Aorta (tissue), 5 donors: ENCODE measurements at regions not wholly inside any gene's neighbourhood (a gene's known extent, or its start where the extent isn't known, plus 50 kb on each side); places are given as distances from the start of the nearest gene placed in this dataset.
"Not testable (repeated sequence)": the region's sequence is repeated elsewhere in the genome, so short reads cannot be mapped to it uniquely, and the experiment has no call there.

Source experiments
- ATAC-seq: fragments of 200-7000 bp; cut with Tn5 transposase; one replicate; pipeline ENCODE4 v1.9.1; 2022; ENCODE audit warnings: moderate library complexity; ENCODE audit not compliant: low FRiP score
- DNase-seq, 2 donors: peaks; one replicate each; pipeline ENCODE4 v3.0.0-alpha.2; 2020
- H3K27ac ChIP-seq, 2 donors: one replicate each; pipeline ENCODE4 v1.5.1; 2013; ENCODE audit warnings: low read length in 2 of 2, mild to moderate bottlenecking in 2 of 2, moderate library complexity in 2 of 2, control low read depth in 1 of 2, inconsistent platforms in 1 of 2, low read depth in 1 of 2
- H3K27me3 ChIP-seq, 2 donors: one replicate each; pipeline ENCODE4 v1.6.1; 2013; ENCODE audit warnings: control low read depth in 1 of 2, low read length in 1 of 2, mild to moderate bottlenecking in 1 of 2, moderate library complexity in 1 of 2; ENCODE audit not compliant: insufficient read depth in 2 of 2, control insufficient read depth in 1 of 2
- H3K36me3 ChIP-seq, 2 donors: one replicate each; pipeline ENCODE4 v1.6.1; 2013; ENCODE audit warnings: control low read depth in 1 of 2, low read length in 1 of 2, mild to moderate bottlenecking in 1 of 2; ENCODE audit not compliant: insufficient read depth in 2 of 2, control insufficient read depth in 1 of 2
- H3K4me1 ChIP-seq, 2 donors: one replicate each; pipeline ENCODE4 v1.6.1; 2013; ENCODE audit warnings: low read length in 2 of 2, control low read depth in 1 of 2, mild to moderate bottlenecking in 1 of 2, moderate library complexity in 1 of 2; ENCODE audit not compliant: insufficient read depth in 2 of 2, control insufficient read depth in 1 of 2
- H3K4me3 ChIP-seq, 2 donors: one replicate each; pipeline ENCODE4 v1.5.1; 2013; ENCODE audit warnings: low read length in 2 of 2, control low read depth in 1 of 2, mild to moderate bottlenecking in 1 of 2
- H3K9me3 ChIP-seq: one replicate; pipeline ENCODE4 v1.6.1; 2013; ENCODE audit warnings: mild to moderate bottlenecking, low read length; ENCODE audit not compliant: control insufficient read depth
- WGBS, 2 donors: extraction: QIAGEN DNeasy Blood & Tissue Kit; methylation state at CpG; one replicate each; pipeline ENCODE4 v1.1.7; 2013; 5-methylcytosine and 5-hydroxymethylcytosine counted together
- intact Hi-C, 2 donors: fragments of 100-400 bp; cut with DNase I; formaldehyde crosslinking; loops; one replicate each; pipeline versions ENCODE4 v1.14.2 to v1.15.0; 2022
- donor health status: healthy with polysubstance abuse.
- donor health status: Bipolar disorder and iron deficiency.
- donor health status: DM: no; HTN: no; CAD: no.
- donor health status: DM: no; HTN: no; CAD: no.
- donor health status: DM: yes; HTN: yes; CAD: no.

- no peak overlapping the region for H3K27ac ChIP-seq
- WGBS, 2 donors: 69 to 71% methylated on average over 3 of the region's 3 CpGs
- no peak overlapping the region for H3K4me3 ChIP-seq
- H3K9me3 ChIP-seq: no peaks in the 10 kb centered on the region
- intact Hi-C loops: no loop called here
- no peaks in the 10 kb centered on the region for H3K4me1 ChIP-seq
- no peak for ATAC-seq
- no peaks in the 10 kb centered on the region for H3K27me3 ChIP-seq
- H3K36me3 ChIP-seq: no peaks in the 10 kb centered on the region
- no peak for DNase-seq
Observed at GRCh38 chr11:112658431-112658878, 302.8 kb upstream of the NCAM1 start.

GRCh38 chr11:112661146-112661545 is 300.1 kb upstream of the NCAM1 start:
- intact Hi-C loops: no loop called here
- Histone ChIP-seq H3K4me1 (no peaks in the 10 kb centered on the region), H3K4me3 (no peak overlapping the region), H3K9me3 (no peaks in the 10 kb centered on the region), H3K27ac (no peak overlapping the region), H3K27me3 (no peaks in the 10 kb centered on the region), H3K36me3 (no peaks in the 10 kb centered on the region)
- DNase-seq (no peak), ATAC-seq (no peak)
- WGBS, 2 donors: 81 to 87% methylated on average over 1 of the region's 1 CpG

- Histone ChIP-seq H3K4me1 (no peaks in the 10 kb centered on the region), H3K4me3 (no peak overlapping the region), H3K27me3 (no peaks in the 10 kb centered on the region), H3K36me3 (no peaks in the 10 kb centered on the region), H3K27ac (no peak overlapping the region), H3K9me3 (peaks cover 1% of the 10 kb centered on the region)
- intact Hi-C loops: no loop called here
- DNase-seq (no peak), ATAC-seq (no peak)
- 93 to 96% methylated on average over 4 of the region's 4 CpGs for WGBS, 2 donors
Observed at GRCh38 chr11:112661571-112661970, 299.6 kb upstream of the NCAM1 start.

GRCh38 chr11:112662554-112662953 is 298.7 kb upstream of the NCAM1 start:
- 92 to 97% methylated on average over 2 of the region's 2 CpGs for WGBS, 2 donors
- H3K27me3 ChIP-seq: no peaks in the 10 kb centered on the region
- ATAC-seq: no peak

GRCh38 chr11:112663947-112664634 is 297.1 kb upstream of the NCAM1 start:
- 86 to 88% methylated on average over 4 of the region's 4 CpGs for WGBS, 2 donors
- ATAC-seq (no peak), DNase-seq (no peak)
- Histone ChIP-seq H3K27ac (no peak overlapping the region), H3K9me3 (peaks cover 1% of the 10 kb centered on the region), H3K4me1 (no peaks in the 10 kb centered on the region), H3K27me3 (no peaks in the 10 kb centered on the region), H3K4me3 (no peak overlapping the region), H3K36me3 (no peaks in the 10 kb centered on the region)
- intact Hi-C loops: no loop called here

More at GRCh38 chr11:112662554-112662953, 298.7 kb upstream of the NCAM1 start:
- intact Hi-C loops: no loop called here
- H3K4me3 ChIP-seq: no peak overlapping the region
- no peaks in the 10 kb centered on the region for H3K4me1 ChIP-seq
- no peak for DNase-seq
- no peaks in the 10 kb centered on the region for H3K36me3 ChIP-seq
- H3K27ac ChIP-seq: no peak overlapping the region
- peaks cover 1% of the 10 kb centered on the region for H3K9me3 ChIP-seq

GRCh38 chr11:112665291-112665690 is 295.9 kb upstream of the NCAM1 start:
- Histone ChIP-seq H3K36me3 (no peaks in the 10 kb centered on the region), H3K4me3 (no peak overlapping the region), H3K9me3 (peaks cover 1% of the 10 kb centered on the region), H3K4me1 (no peaks in the 10 kb centered on the region), H3K27me3 (no peaks in the 10 kb centered on the region), H3K27ac (no peak overlapping the region)
- 70 to 75% methylated on average over 2 of the region's 2 CpGs for WGBS, 2 donors
- ATAC-seq (no peak), DNase-seq (no peak)
- intact Hi-C loops: no loop called here

GRCh38 chr11:112666253-112666652 is 295.0 kb upstream of the NCAM1 start:
- intact Hi-C loops: no loop called here
- 93% methylated on average over 1 of the region's 1 CpG for WGBS, 2 donors

GRCh38 chr11:112670806-112671570 is 290.2 kb upstream of the NCAM1 start:
- no peak overlapping the region for H3K4me3 ChIP-seq
- H3K4me1 ChIP-seq: no peaks in the 10 kb centered on the region
- WGBS, 2 donors: 78 to 84% methylated on average over 7 of the region's 7 CpGs
- intact Hi-C loops: no loop called here
- peaks cover 1% of the 10 kb centered on the region for H3K9me3 ChIP-seq
- no peak overlapping the region for H3K27ac ChIP-seq
- DNase-seq (no peak), ATAC-seq (peak; percentile 22)
- no peaks in the 10 kb centered on the region for H3K36me3 ChIP-seq
- no peaks in the 10 kb centered on the region for H3K27me3 ChIP-seq

More at GRCh38 chr11:112666253-112666652, 295.0 kb upstream of the NCAM1 start:
- H3K9me3 ChIP-seq: peaks cover 1% of the 10 kb centered on the region
- DNase-seq (no peak), ATAC-seq (no peak)
- H3K36me3 ChIP-seq: no peaks in the 10 kb centered on the region
- H3K4me1 ChIP-seq: no peaks in the 10 kb centered on the region
- no peak overlapping the region for H3K27ac ChIP-seq
- no peak overlapping the region for H3K4me3 ChIP-seq
- H3K27me3 ChIP-seq: no peaks in the 10 kb centered on the region

- H3K36me3 ChIP-seq, H3K27me3 ChIP-seq, H3K4me1 ChIP-seq, ATAC-seq, H3K9me3 ChIP-seq, DNase-seq, intact Hi-C loops, H3K27ac ChIP-seq, H3K4me3 ChIP-seq: not testable (repeated sequence)
- 70 to 72% methylated on average over 2 of the region's 2 CpGs for WGBS, 2 donors
Observed at GRCh38 chr11:112673401-112673800, 287.8 kb upstream of the NCAM1 start.
